ENCODE measurements at regions not wholly inside any gene's neighbourhood (a gene's known extent, or its start where the extent isn't known, plus 50 kb on each side); places are given as distances from the start of the nearest gene placed in this dataset.

DNA sequence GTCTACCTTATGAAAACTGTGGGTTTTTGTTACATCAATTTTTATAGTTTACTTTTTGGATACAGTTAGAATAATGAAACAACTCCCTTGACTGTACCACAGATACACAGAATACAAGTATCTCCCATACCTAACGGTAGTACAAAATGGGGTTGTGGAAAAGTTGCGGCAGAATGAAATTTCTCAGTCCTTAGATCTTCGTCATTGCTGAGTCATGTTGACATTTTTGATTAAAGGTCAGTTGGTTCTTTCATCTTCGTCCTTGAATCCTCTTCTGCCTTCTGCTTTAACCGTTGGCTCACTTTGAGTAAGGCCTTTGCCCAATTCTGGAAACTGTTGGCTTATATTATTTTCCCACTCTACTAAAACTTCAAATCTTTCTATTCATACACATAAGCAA is 75.6 kb downstream of the TRIML1 start:
- TF ChIP-seq, protein P1, sequence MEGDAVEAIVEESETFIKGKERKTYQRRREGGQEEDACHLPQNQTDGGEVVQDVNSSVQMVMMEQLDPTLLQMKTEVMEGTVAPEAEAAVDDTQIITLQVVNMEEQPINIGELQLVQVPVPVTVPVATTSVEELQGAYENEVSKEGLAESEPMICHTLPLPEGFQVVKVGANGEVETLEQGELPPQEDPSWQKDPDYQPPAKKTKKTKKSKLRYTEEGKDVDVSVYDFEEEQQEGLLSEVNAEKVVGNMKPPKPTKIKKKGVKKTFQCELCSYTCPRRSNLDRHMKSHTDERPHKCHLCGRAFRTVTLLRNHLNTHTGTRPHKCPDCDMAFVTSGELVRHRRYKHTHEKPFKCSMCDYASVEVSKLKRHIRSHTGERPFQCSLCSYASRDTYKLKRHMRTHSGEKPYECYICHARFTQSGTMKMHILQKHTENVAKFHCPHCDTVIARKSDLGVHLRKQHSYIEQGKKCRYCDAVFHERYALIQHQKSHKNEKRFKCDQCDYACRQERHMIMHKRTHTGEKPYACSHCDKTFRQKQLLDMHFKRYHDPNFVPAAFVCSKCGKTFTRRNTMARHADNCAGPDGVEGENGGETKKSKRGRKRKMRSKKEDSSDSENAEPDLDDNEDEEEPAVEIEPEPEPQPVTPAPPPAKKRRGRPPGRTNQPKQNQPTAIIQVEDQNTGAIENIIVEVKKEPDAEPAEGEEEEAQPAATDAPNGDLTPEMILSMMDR (IDR thresholded peaks at IDR 0.05), result no peak
- TF ChIP-seq POLR2AphosphoS5 (IDR thresholded peaks at IDR 0.05), result no peak
